ENCODE measurements at regions not wholly inside any gene's neighbourhood (a gene's known extent, or its start where the extent isn't known, plus 50 kb on each side); places are given as distances from the start of the nearest gene placed in this dataset.

DNA sequence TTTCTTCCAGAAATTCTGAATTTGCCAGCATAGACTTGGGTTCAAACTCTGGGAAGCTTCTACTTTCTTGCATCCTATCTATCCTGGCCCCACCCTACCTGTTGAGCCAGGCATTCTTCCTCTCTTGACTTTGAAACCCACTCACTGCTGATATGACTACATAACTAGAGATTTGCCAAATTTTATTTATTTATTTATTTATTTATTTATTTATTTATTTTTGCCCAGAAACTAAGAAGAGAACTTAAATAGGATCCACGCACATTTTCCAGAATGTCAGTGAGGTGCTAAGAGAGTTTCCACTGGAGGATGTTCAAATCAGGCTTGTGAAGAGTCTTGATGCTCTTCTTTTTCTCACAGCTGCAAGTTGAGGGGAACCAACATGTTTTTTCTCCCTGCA lies 487.8 kb upstream of the PODXL start:
- no peaks in the 10 kb centered on the region for H3K27me3 Mint-ChIP-seq
- H3K4me3 Mint-ChIP-seq = no peak overlapping the region
- no peaks in the 10 kb centered on the region for H3K36me3 Mint-ChIP-seq (ENCODE audit: low read depth)
- ChIA-PET POLR2A (no interaction called here), CTCF (no interaction called here)
- ATAC-seq (ENCODE audit: low read depth) (no peak), DNase-seq (no peak)
- no peaks in the 10 kb centered on the region for H3K9me3 Mint-ChIP-seq
- no peaks in the 10 kb centered on the region for H3K4me1 Mint-ChIP-seq
- TF ChIP-seq, protein P1, sequence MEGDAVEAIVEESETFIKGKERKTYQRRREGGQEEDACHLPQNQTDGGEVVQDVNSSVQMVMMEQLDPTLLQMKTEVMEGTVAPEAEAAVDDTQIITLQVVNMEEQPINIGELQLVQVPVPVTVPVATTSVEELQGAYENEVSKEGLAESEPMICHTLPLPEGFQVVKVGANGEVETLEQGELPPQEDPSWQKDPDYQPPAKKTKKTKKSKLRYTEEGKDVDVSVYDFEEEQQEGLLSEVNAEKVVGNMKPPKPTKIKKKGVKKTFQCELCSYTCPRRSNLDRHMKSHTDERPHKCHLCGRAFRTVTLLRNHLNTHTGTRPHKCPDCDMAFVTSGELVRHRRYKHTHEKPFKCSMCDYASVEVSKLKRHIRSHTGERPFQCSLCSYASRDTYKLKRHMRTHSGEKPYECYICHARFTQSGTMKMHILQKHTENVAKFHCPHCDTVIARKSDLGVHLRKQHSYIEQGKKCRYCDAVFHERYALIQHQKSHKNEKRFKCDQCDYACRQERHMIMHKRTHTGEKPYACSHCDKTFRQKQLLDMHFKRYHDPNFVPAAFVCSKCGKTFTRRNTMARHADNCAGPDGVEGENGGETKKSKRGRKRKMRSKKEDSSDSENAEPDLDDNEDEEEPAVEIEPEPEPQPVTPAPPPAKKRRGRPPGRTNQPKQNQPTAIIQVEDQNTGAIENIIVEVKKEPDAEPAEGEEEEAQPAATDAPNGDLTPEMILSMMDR (IDR thresholded peaks at IDR 0.05) = no peak
- H3K27ac Mint-ChIP-seq = no peak overlapping the region
- intact Hi-C loops (cut with micrococcal nuclease) = no loop called here

DNA sequence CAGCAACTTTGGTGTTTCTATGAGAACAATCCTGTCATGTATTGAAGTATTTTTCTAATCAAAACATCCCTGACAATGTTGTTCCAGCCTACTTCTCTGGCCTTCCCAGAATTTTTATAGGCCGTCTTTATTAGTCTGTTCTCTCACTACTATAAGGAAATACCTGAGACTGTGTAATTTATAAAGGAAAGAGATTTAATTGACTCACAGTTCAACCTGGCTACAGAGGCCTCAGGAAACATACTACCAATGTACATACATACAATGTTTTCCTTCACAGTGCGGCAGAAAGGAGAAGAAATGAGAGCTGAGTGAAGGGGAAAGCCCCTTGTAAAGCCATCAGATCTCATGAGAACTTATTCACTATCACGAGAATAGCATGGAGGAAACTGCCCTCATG lies 484.7 kb upstream of the PODXL start:
- Mint-ChIP-seq H3K4me3 (no peak overlapping the region), H3K27me3 (peaks cover 3% of the 10 kb centered on the region), H3K36me3 (ENCODE audit: low read depth) (no peaks in the 10 kb centered on the region), H3K9me3 (no peaks in the 10 kb centered on the region), H3K27ac (no peak overlapping the region), H3K4me1 (no peaks in the 10 kb centered on the region)
- intact Hi-C loops (cut with micrococcal nuclease) = no loop called here
- TF ChIP-seq, protein P1 (IDR thresholded peaks at IDR 0.05) = no peak
- ChIA-PET POLR2A (no interaction called here), CTCF (no interaction called here)
- ATAC-seq (ENCODE audit: low read depth) (no peak), DNase-seq (no peak)

DNA sequence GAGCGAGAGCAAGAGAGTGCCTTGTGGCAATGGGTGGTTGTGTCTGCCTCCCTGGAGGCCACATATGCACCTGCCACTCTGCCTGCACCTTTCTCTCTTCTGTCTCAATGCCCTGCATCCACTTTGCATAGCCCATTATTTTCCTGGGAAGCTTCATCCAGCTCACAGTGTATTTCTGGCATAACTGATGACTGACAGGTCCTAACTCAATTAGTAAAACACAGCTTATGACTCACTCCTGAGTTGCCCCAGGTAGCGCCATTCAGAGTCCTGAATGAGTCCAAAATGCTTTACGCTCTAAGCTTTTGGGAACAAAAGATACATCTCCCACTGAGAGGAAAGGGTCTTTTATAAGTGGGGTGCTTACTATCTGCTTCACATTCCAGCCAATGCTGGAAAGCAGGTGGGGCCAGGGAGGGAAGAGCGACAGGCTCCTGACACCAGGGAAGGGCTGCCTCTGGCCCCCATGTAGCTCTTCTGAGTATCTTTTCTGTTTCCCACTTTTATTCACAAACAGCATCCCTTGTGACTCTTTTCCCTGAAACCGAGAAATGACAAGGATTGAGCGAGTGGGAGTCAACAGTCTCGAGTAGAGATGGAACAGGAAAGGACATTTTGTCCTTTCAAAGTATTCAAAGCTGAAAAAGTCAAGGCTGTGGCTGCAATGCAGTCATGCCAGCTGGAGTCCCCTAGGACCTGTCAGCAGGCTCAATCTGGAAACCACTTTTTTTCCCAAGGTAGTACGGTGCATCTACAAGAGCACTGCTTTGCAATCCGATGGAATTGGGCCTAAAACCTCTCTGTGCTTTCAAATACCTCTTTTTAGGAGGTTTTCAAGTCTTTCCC lies 479.3 kb upstream of the PODXL start:
- Mint-ChIP-seq H3K4me3 (no peak overlapping the region), H3K27ac (no peak overlapping the region), H3K4me1 (no peaks in the 10 kb centered on the region), H3K36me3 (ENCODE audit: low read depth) (no peaks in the 10 kb centered on the region), H3K9me3 (no peaks in the 10 kb centered on the region), H3K27me3 (peaks cover 3% of the 10 kb centered on the region)
- TF ChIP-seq, protein P1 (IDR thresholded peaks at IDR 0.05) = no peak
- ChIA-PET POLR2A (no interaction called here), CTCF (no interaction called here)
- intact Hi-C loops (cut with micrococcal nuclease) = no loop called here
- ATAC-seq (ENCODE audit: low read depth) = no peak
- no peak for DNase-seq

DNA sequence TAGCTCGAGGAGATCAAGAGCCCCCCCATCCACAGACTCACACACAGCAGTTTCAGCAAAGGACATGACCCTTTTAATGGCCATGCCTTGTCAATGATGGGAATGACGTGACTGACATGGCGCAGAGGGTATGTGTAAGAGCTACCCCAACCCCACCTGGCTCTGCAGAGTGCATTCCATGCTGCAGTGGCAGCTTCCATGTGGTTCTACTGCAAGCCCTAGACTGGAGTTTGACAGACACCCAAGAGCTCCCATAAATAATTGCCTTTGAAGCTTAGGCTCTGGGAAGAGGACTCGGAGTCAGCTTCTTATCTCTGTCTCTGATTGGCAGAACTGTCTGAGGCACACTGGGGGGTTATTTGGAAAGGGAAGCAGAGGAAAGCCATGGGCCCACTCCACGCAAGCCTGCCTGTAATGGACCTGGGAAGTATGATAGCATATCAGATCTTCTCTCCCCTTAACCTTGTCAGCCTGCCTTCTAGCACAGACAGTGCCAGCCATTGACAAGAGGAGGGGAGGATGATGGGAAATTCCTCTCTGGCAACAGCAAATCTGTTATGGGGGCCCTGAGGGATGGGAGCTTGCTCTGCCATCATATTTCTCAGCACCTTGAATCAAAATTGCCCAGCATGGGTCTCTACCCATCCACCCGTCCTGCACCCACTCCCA lies 478.5 kb upstream of the PODXL start:
- no peak for DNase-seq
- peaks cover 3% of the 10 kb centered on the region for H3K27me3 Mint-ChIP-seq
- no peak for ATAC-seq (ENCODE audit: low read depth)
- CTCF ChIA-PET = no interaction called here
- intact Hi-C loops (cut with micrococcal nuclease) = no loop called here
- POLR2A ChIA-PET = no interaction called here
- no peak overlapping the region for H3K27ac Mint-ChIP-seq
- no peaks in the 10 kb centered on the region for H3K9me3 Mint-ChIP-seq
- no peak overlapping the region for H3K4me3 Mint-ChIP-seq
- no peaks in the 10 kb centered on the region for H3K4me1 Mint-ChIP-seq
- H3K36me3 Mint-ChIP-seq (ENCODE audit: low read depth) = no peaks in the 10 kb centered on the region
- TF ChIP-seq, protein P1 (IDR thresholded peaks at IDR 0.05) = no peak

DNA sequence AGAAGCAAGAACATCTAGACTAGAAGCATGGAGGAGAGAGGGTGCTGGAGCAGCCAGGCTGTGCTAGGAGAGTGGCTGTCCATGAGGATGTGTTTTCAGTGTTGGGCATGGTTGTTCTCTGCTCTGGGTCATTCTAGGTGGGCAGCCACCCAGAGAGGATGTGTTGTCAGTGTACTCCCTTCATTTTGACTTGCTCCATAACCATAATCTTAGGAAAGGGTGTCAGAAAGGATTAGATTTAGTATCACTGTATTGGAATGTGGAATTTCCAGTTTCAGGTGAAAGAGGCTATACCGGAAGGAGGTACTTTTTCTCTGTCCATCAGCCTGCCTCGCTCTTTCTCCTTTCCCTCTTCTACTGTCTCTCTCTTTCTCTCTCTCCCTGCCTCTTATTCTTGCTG lies 474.5 kb upstream of the PODXL start:
- DNase-seq (no peak), ATAC-seq (ENCODE audit: low read depth) (no peak)
- Mint-ChIP-seq H3K4me3 (no peak overlapping the region), H3K9me3 (no peaks in the 10 kb centered on the region), H3K27me3 (no peaks in the 10 kb centered on the region), H3K36me3 (ENCODE audit: low read depth) (no peaks in the 10 kb centered on the region), H3K27ac (no peak overlapping the region), H3K4me1 (no peaks in the 10 kb centered on the region)
- ChIA-PET CTCF (no interaction called here), POLR2A (no interaction called here)
- TF ChIP-seq, protein P1 (IDR thresholded peaks at IDR 0.05) = no peak
- intact Hi-C loops (cut with micrococcal nuclease) = no loop called here
